ENCODE measurements at regions not wholly inside any gene's neighbourhood (a gene's known extent, or its start where the extent isn't known, plus 50 kb on each side); places are given as distances from the start of the nearest gene placed in this dataset.

DNA sequence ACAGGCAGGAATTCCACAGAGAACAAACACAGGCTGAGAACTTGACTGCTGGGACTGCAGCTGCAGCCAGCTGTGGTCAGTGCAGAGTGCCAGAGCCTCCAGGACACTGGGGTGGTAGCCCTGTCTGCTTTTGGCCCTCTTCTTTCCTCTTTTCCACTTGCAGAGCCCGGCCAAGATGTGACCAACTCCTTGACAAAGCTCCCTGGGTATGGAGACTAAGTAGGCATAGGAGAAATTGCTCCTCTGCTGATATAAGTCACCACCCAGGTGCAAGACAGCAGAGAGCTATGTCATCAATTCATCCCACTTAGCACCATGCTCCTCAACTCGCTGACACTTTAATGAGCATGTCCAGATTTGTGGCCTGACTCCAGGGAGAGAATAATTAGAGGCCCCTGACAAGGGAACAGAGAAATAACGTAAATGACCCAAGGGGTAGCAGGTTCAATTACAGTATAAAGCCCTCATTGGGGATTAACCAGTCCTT lies 369.4 kb upstream of the B3GAT1 start:
- TF ChIP-seq EZH2phosphoT487 (IDR thresholded peaks at IDR 0.05; ENCODE audit: borderline replicate concordance): no peak
- TF ChIP-seq, protein P1, sequence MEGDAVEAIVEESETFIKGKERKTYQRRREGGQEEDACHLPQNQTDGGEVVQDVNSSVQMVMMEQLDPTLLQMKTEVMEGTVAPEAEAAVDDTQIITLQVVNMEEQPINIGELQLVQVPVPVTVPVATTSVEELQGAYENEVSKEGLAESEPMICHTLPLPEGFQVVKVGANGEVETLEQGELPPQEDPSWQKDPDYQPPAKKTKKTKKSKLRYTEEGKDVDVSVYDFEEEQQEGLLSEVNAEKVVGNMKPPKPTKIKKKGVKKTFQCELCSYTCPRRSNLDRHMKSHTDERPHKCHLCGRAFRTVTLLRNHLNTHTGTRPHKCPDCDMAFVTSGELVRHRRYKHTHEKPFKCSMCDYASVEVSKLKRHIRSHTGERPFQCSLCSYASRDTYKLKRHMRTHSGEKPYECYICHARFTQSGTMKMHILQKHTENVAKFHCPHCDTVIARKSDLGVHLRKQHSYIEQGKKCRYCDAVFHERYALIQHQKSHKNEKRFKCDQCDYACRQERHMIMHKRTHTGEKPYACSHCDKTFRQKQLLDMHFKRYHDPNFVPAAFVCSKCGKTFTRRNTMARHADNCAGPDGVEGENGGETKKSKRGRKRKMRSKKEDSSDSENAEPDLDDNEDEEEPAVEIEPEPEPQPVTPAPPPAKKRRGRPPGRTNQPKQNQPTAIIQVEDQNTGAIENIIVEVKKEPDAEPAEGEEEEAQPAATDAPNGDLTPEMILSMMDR (conservative IDR thresholded peaks at IDR 0.05; ENCODE audit: low read length): no peak

Measured in Loucy (cell line).